ENCODE measurements at regions not wholly inside any gene's neighbourhood (a gene's known extent, or its start where the extent isn't known, plus 50 kb on each side); places are given as distances from the start of the nearest gene placed in this dataset.

- no peak overlapping the region for H3K4me3 ChIP-seq (ENCODE audit: low read depth, low read length)
- TF ChIP-seq CTCF (IDR thresholded peaks at IDR 0.05; ENCODE audit: control insufficient read depth, extremely low read depth, insufficient read depth): no peak
- DNase-seq (ENCODE audit: low read depth): no peak
These were observed 118.6 kb upstream of the GADL1 start for GRCh38 chr3:31013090-31013489.

- DNase-seq (ENCODE audit: low read depth): no peak
- no peak for TF ChIP-seq CTCF (IDR thresholded peaks at IDR 0.05; ENCODE audit: control insufficient read depth, extremely low read depth, insufficient read depth)
These were observed 119.4 kb upstream of the GADL1 start for GRCh38 chr3:31013843-31014242.

GRCh38 chr3:31014317-31015040 is 120.0 kb upstream of the GADL1 start:
- no peak for DNase-seq (ENCODE audit: low read depth)
- H3K4me3 ChIP-seq (ENCODE audit: low read depth, low read length): no peak overlapping the region
- TF ChIP-seq CTCF (IDR thresholded peaks at IDR 0.05; ENCODE audit: control insufficient read depth, extremely low read depth, insufficient read depth): no peak

More at GRCh38 chr3:31013843-31014242, 119.4 kb upstream of the GADL1 start:
- no peak overlapping the region for H3K4me3 ChIP-seq (ENCODE audit: low read depth, low read length)

GRCh38 chr3:31016196-31016595 is 121.7 kb upstream of the GADL1 start:
- no peak for TF ChIP-seq CTCF (IDR thresholded peaks at IDR 0.05; ENCODE audit: control insufficient read depth, extremely low read depth, insufficient read depth)
- no peak overlapping the region for H3K4me3 ChIP-seq (ENCODE audit: low read depth, low read length)
- DNase-seq (ENCODE audit: low read depth): no peak

GRCh38 chr3:31022716-31023115 is 128.3 kb upstream of the GADL1 start:
- H3K4me3 ChIP-seq (ENCODE audit: low read depth, low read length): no peak overlapping the region
- no peak for DNase-seq (ENCODE audit: low read depth)
- TF ChIP-seq CTCF (IDR thresholded peaks at IDR 0.05; ENCODE audit: control insufficient read depth, extremely low read depth, insufficient read depth): no peak

GRCh38 chr3:31025541-31025940 is 131.1 kb upstream of the GADL1 start:
- no peak for DNase-seq (ENCODE audit: low read depth)
- TF ChIP-seq CTCF (IDR thresholded peaks at IDR 0.05; ENCODE audit: control insufficient read depth, extremely low read depth, insufficient read depth): no peak
- H3K4me3 ChIP-seq (ENCODE audit: low read depth, low read length): no peak overlapping the region

- no peak for TF ChIP-seq CTCF (IDR thresholded peaks at IDR 0.05; ENCODE audit: control insufficient read depth, extremely low read depth, insufficient read depth)
- H3K4me3 ChIP-seq (ENCODE audit: low read depth, low read length): no peak overlapping the region
- DNase-seq (ENCODE audit: low read depth): no peak
These were observed 132.8 kb upstream of the GADL1 start for GRCh38 chr3:31027191-31027761.

Measured in LNCaP clone FGC (cell line).